Stimulated activated naive CD4-positive, alpha-beta T cell treated with Interleukin-2 at 50 U/mL for 16 hours (primary cell): ENCODE measurements at regions not wholly inside any gene's neighbourhood (a gene's known extent, or its start where the extent isn't known, plus 50 kb on each side); places are given as distances from the start of the nearest gene placed in this dataset.
"Not testable (repeated sequence)": the region's sequence is repeated elsewhere in the genome, so short reads cannot be mapped to it uniquely, and the experiment has no call there.

Experiments
- DNase-seq: peaks from one replicate; lab custom pipeline; 2025; lab: John Stamatoyannopoulos, UW

DNA sequence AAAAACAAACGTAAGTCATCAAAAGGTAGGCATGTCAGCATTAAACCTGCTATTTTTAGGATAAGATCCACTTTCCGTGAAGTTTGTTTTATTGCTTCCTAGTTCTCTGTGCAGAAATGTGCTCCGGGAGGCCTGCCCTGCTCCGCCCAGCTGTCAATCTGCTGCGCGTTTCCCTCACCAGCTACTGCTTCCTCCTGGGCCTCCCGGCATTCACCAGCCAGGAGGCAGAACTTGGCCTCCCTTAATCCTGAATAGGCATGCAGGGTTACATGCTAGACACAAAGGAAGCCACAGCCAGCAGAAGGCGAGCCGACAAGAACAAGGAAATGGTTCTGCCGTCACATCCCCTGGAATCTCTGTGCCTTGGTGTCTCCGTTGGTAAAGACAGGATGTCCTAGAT lies 386.2 kb downstream of the IRS2 start:
- DNase-seq, result no peak

DNA sequence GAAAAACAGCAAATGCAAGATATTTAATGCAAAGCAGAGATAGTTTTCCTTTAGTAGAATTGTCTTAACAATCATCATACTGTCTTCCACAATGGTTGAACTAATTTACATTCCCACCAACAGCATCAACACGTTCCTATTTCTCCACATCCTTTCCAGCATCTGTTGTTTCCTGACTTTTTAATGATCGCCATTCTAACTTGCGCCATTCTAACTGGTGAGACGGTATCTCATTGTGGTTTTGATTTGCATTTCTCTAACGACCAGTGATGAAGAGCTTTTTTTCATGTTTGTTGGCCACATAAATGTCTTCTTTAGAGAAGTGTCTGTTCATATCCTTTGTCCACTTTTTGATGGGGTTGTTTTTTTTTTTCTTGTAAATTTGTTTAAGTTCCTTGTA lies 388.3 kb downstream of the IRS2 start:
- DNase-seq, result not testable (repeated sequence)

DNA sequence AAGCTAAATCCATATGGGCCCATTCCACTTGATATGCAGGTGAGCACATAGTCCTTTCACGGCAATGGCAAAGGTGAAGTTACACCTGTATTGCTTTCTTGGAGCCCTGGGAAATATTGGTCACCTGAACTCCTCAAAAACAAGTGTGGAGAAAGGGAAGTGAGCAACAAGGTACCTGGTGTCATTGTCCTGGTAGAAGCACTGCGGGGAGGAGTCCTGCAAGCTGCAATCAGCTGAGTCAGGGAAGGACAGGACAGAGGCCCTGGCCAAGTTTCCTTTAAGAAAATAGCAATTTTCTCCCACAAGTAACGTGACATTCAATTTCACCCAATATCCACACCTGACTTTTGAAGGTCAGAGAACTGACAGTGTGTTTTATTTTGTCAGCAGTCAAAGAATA lies 389.1 kb downstream of the IRS2 start:
- no peak for DNase-seq

DNA sequence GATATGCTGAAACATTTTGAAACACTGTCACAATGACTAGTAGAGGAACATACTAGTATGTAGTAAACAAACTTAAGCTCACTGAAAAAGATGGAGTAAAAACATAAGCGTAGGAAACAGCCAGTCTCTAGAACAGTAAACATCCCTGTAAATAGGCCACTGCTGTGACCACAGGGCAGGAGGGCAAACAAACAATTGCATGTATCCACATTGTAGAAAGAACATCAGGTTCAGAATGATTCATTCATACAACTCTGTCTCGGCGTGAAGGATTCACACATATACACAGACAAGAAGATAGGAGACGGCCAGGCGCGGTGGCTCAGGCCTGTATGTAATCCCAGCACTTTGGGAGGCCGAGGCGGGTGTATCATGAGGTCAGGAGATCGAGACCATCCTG lies 390.1 kb downstream of the IRS2 start:
- DNase-seq, result no peak

DNA sequence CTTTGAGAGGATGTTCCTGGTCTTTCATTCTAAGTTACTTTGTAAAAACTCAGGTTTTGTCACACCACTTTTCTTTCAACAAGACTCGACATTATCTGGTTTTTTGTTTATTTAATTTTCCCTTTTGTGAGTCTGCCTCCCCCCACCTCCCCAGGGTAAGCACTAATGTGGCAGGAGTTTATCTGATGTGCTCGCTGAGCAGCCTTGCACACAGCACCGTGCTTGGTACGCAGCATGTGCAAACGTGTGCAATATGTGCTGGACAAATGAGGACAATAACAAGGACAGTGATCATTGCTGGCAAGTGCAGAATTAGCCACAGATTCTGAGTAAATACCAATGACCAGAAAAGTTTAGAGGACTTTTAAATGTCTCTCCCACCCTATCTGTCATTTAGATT lies 391.4 kb downstream of the IRS2 start:
- no peak for DNase-seq

DNA sequence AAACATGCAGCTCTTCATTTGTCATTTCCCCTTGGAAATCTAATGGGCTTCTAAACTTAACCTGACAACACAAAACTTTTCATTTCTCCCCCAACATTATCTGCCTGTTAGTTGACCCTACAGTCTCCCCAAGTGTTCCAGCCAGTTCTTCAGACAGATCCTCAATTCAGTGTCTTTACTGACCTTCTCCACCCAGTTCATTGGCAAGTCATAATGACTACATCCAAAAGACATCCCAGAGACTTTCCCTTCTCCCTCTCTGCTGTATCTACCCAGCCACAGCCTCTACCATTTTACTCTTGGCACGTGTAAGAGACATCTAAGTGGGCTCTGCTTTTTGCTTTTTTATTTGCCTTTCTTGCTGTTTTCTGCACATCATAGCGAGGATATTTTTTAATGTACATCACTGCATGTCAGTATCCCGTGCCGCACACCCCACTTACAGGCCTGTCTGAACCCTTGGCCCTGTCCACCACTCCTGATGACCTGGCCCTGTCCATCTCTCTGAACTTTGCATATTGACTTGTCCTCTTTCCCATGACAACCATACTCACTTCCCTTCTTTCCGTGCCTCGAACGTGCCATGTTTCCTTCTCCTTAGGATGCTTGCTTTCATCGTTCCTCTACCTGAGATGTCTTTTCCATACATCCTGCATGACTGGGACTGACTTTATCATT lies 391.9 kb downstream of the IRS2 start:
- DNase-seq, result no peak

DNA sequence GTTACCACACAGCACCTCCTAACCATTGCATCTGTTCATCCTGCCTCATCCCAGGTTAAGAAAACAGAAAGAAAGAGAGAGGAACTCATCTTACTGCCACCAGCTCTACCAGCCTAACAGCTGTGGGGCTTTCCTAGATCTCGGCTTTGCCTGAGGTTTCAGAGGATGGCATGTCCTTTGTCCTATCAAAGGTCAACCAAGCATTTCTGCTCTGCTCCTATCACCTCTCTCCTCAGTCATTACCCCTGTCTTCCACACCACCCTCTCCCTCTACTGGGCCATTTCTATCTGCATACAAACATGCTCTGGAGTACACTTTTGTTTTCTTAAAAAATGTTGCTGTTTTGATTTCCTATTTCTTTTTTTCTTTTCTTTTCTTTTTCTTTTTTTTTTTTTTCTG lies 393.3 kb downstream of the IRS2 start:
- no peak for DNase-seq

DNA sequence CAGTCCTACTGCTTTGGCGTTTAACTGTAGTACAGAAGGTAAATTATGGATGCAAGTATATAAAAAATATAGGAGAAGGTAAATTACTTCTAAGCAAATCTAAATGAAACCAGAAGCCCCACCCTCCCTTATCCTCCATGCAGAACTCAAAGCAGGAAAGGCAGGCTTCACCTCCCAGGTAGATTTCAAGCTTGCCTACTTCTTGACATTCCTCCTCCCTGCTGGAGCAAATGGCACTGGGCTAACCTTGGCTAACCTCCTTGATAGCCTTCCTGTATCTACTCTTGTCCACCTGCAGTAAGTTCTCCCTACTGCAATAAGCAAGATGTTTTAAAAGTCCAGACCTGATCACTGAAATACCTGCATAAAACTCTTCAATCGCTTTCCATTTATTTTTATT lies 396.0 kb downstream of the IRS2 start:
- DNase-seq, result no peak

DNA sequence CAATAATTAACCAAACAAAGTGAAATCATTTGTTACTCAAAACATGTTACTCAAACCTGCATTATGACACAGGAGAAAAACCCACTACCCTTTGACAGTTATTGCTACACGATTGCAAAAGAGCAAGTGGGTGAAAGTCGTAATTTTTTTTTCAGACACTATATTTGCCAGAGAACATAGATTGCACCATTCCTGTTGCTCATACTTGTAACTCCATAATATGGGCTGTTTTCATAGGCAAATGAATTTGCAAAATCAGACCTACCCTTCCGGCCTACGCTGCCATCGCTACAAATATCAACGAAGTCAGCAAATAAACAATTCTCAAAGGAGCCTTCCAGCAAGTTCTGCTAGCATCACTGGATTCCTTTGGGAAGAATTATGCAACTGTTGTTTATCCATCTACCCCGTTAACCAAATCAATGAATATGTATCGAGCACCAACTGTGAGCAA lies 396.5 kb downstream of the IRS2 start:
- no peak for DNase-seq

DNA sequence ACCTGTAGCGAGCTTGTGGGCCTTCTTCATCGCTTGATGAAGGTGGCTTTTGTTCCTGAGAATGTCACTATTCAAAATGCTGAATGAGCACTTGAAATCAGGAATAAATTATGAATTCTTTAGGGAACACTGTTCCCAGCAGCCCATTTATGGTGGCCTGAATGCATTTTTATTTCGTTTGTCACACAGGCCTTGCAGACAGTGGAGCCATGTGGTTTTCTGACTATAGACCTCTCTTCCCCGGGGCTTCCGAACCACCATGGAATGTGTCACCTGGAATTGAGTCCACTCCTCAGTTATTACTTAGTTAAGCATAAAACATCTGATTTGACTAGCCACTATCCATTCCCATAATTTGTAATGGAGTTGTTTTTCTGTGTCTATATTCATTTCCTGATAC lies 396.9 kb downstream of the IRS2 start:
- no peak for DNase-seq

DNA sequence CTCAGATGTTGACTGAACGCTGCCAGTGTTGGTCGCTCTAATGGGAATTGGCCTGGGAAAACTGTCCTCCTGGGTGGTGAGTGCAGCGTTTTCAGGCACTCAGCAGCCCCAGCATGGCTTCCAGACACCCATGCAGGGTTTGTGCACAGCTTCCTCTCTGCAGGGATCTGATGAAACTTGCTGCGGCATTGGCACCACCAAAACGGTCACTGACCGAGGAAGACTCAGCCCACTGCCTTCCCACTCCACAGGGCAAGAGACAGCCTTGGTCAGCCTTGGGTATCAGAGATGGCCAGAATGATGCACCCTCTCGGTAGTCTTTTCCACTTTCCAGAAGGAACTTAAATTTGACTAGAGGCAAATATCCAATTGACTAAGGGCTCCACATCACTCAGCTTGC lies 398.9 kb downstream of the IRS2 start:
- no peak for DNase-seq

DNA sequence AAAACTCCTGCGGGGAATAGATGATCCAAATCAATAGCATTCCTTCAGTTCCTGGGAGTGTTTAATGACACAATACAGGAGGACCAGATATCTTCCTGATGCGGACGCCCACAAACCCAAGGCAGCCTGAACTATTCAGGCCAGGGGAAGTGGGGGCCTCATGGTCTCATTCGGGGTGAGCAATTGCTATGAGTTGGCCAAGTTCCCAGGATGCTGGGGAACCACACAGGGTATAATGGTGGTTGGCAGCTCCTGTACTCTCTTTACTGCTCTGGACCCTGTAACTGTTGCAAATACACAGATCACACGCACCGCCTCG lies 401.2 kb downstream of the IRS2 start:
- DNase-seq, result no peak

DNA sequence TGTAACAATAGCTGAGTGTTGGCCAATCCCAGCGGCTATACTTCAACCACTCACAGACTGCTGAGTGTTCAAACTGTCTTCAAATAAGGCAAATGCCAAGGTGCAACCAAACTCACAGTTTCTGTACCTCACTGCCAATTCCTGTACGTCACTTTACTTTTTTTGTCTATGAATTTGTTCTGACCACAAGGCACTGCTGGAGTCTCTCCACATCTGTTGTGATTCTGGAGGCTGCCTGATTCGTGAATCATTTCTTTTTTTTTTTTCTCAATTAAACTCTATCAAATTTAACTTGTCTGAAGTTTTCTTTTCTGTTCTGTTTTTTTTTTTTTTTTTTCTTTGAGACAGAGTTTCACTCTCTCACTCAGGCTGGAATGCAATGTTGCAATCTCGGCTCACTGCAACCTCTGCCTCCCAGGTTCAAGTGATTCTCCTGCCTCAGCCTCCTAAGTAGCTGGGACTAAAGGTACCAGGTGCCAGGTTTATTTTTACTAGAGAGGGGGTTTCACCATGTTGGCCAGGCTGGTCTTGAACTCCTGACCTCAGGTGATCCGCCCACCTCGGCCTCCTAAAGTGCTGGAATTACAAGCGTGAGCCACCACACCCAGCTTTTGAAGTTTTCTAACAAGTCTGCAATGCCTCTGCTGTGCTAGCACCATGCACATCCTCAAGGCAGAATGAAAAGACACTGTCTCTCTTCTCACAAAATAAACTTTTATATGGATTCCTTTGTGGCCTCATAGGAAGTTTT lies 401.7 kb downstream of the IRS2 start:
- no peak for DNase-seq

DNA sequence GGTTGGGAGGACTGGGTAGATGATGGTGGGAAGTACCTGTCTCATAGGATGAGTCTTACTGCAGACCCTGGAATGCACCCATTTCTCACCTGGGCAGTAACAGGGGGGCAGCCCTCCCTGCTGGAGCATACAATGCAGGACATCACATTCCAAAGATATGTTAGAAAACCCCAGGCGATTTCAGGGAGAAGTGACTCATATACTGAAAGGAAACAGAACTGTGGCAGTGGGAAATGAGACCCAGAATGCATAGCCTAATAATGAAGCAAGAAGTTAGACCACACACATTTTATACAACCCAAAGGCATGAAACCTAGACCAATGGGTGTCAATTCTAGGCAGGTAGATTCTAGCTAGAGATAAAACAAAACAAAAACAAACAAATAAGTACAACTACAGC lies 402.7 kb downstream of the IRS2 start:
- DNase-seq, result no peak

DNA sequence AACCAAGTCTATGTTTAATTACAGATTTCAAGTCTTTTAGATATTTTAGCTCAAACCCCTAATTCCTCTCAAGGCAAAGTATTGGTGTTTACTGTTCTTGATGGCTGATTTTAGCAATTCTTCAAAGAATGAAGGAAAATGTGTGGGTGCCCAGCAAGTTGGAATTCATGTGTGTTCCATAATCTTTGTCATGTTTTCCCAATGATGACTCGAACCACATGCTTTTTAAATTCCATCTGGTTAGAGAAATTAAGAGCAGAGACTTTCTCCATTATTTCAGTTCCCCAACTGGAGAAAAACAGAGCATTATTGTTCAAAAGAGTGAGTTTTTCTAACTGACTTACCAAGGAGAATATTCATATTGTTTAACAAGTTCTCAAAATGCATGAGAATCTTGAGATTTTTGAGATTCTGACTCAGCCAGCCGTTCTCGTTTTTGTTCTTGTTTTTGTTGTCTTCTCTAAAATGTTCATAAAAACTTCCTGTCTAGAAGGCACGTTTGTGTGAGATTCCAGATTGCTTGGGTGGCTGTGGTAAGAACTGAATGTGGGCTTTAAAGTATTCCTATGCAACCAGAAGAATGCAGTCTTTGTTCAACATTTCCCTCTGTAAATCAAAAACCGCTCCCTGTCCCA lies 404.7 kb downstream of the IRS2 start:
- no peak for DNase-seq

DNA sequence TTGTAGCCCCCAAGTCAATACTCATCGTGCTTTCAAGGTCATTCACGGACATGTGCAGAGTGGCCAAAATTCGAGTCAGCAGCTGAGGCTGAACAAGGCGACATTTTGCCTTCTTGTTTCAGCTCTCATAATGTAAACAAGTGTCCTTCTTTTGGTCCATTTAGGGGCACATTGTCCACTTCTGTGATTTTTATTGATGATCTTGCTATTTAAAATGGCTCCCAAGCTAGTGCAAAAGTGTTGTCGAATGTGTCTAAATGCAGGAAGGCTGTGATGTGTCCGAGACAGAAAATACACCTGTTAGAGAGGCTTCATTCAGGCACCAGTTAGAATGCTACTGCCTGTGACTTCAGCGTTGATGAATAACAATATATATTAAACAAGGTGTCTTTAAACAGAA lies 405.9 kb downstream of the IRS2 start:
- DNase-seq, result no peak

DNA sequence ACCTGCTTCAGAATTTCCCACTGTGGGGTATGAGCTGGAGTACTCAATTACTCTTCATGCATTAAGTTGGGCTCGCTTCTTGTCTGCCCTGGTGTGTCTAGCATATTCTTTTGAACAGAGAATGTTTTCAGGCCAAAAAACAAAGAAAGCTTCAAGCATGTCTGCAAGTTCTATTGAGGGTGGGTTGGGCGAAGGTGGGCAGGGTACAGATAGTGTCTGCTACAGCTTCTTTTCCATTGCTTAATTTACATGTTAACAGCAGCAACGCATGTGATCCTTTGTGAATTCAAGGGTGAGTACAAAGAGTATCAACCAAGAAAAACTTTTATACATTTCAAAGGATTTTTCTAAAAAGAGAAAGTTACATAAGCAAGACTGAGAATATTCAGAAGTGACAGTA lies 406.5 kb downstream of the IRS2 start:
- DNase-seq, result no peak

DNA sequence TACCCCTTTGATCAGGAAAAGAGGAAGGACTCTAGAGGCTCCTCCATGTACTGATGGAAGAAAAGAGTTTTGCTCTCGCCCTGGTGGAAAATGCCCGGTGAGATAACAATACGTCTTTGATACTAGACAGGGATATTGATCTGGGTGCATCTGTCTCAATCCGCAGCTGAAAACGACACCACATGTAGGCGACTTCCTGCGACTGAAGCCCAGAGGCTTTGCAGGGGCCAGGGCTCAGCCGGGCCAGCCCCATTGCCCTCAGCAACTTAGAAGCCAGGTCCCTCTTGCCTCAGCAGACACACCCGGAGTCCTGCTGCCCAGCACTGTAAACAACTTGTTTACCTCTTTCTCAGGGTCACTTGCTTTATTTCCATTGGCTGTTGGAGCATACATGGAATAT lies 409.4 kb downstream of the IRS2 start:
- DNase-seq, result no peak

DNA sequence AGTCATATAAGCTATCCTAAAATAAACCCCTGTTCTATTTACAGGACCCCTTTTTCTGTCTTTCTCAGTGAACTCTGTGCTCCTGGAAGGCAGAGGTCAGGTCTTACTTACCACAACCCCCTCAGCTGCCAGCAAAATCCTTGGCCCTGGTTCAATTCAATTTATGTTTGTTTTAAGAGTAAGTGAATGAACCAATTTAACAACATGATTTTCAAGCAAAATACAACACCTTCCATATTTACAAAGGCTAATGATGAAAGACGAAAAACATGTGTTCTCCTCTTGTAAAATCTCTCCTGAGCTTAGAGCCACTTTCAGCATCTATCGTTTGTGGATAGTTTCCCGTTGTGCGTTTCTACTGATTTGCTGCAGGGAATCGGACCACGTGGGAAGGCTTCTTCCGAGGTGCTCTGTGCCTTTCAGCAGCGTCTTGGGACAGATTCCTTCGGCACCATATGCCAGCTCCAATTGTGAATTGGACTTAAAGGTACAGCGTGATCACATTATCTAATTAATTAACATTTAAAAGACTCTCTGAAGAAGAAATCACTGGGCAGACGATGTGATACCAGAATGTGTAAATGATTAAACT lies 411.7 kb downstream of the IRS2 start:
- no peak for DNase-seq

DNA sequence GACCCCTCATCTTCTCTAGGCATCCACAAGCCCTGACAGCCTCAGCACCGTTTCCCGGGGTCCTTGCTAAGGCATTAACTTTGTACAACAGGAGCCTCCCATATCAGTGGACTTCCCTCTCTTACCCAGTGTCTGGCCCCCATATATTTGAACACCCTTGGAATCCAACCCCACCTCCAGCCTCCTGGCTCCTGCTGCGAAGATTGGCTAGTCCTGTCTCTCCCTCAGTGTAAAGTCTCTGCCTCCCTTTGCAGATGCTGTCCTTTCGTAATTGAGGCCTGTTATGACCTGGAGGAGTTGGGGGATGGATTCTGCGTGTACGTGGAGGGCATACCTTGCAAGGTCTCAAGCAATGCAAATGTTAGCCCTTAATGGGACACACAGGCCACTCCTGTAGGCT lies 413.7 kb downstream of the IRS2 start:
- DNase-seq, result no peak

DNA sequence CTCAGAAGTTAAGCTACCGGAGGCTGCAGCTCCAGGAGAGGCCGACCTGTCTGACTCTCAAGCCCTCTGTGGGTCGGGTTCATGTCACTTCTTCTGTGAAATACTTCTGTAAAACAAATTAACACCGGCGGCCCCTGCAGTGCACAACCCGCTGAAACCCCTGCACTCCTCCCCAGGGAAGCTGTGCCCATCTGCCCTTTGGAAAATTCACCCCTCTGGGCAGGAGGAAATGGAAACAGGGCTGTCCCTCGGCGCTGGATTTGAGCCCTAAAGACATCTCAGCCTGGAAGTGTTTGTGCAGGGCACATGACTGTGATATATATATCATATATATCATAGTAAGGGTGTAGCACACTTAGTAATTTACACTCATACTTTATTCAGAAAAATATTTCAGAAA lies 415.3 kb downstream of the IRS2 start:
- DNase-seq, result no peak

DNA sequence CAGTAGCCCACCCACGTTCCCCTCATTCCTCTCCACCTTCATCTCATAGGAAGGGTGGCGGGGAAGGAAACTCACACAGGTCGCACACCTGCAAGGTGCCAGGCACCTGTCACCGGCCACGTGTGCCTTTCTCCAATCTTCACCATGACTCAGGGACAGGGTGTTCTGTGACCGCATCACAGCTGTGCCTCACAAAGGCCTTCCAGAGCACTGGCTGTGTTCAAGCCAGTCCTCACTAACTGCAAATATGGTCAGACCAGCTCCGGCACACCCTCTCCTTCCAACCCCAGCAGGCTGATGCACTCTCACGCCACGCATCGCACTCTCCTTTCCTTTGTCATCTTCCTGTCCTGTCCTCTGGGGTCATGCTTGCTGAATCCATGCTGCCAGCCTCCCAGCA lies 415.9 kb downstream of the IRS2 start:
- DNase-seq, result no peak

DNA sequence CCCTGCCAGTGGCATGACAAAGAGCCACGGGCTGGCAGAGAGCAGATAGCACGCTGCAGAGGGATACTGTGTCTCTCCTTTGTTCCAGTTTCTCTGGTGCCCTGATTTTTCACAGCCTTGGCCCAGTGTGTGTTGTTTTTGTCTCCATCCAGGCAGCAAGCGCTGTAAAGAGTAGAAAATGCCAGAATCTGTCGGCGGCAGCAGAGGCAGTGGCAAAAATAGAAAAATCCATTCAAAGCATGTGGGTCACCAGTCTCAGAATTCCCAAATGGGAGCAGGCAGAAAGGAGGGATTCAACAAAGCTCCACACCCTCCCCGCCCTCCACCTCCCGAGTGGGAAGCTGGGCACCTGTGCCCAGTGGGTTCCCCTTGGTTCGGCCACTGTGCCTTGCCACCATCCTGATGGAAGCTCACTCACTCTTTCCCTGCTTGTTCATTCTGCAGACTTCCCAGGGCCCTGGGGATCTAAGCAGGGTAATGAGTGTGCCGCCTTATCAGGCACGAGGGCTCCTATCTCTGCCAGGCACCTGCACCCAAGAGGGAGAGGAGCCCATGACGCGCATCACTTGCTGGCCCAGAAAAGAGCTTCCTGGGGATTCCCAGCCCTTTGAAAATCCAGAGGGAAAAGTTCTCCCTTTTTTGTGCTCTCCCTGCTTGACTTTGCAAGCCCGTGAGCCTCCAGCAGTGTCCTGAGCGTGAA lies 416.9 kb downstream of the IRS2 start:
- DNase-seq, result no peak
